PC-9 (cell line): ENCODE measurements at regions not wholly inside any gene's neighbourhood (a gene's known extent, or its start where the extent isn't known, plus 50 kb on each side); places are given as distances from the start of the nearest gene placed in this dataset.

Experiments used
- BruUV-seq: library from RNA; stranded (reverse); fragments of 400-500 nt; replicated peaks from 2 replicates; lab custom pipeline; 2021; lab: Mats Ljungman, UMichigan
- CTCF ChIA-PET: fragments of 300-600 bp; sonication (Branson Sonifier 250); formaldehyde crosslinking; loops from one replicate; lab custom pipeline; 2022; ENCODE audit warnings: antibody characterized with exemption; lab: Charles Lee
- POLR2A ChIA-PET: fragments of 300-600 bp; sonication (Branson Sonifier 250); formaldehyde crosslinking; loops from one replicate; lab custom pipeline; 2022; ENCODE audit warnings: antibody characterized with exemption; ENCODE audit not compliant: unreplicated experiment; lab: Charles Lee
- DNase-seq, 2 experiments: peaks; one replicate each; pipeline versions ENCODE4 v3.0.0 to v3.0.0-alpha.2; 2015 to 2022; ENCODE audit warnings: mixed read lengths in 1 of 2
- H2AFZ ChIP-seq: fragments of 200-600 bp; sonication (generic); 2 replicates; pipeline ENCODE4 v1.8.1; 2017; ENCODE audit warnings: antibody characterized with exemption
- H3F3A ChIP-seq: fragments of 200-600 bp; sonication (generic); 2 replicates; pipeline ENCODE4 v1.8.1; 2017; ENCODE audit warnings: antibody characterized with exemption, mild to moderate bottlenecking, low read depth; ENCODE audit not compliant: insufficient read depth
- H3K27ac ChIP-seq: fragments of 200-600 bp; sonication (generic); 2 replicates; pipeline ENCODE4 v1.6.1; 2016; ENCODE audit warnings: mixed run types
- H3K27me3 ChIP-seq: fragments of 200-600 bp; sonication (generic); 2 replicates; pipeline ENCODE4 v1.6.1; 2016; ENCODE audit warnings: low read depth, mixed run types; ENCODE audit not compliant: insufficient read depth
- H3K36me3 ChIP-seq: fragments of 200-600 bp; sonication (generic); 2 replicates; pipeline ENCODE4 v1.6.1; 2016; ENCODE audit warnings: low read depth, mixed run types
- H3K4me1 ChIP-seq: fragments of 200-600 bp; sonication (generic); replicated peaks from 2 replicates; pipeline ENCODE4 v1.6.1; 2016; ENCODE audit warnings: mixed run types; ENCODE audit not compliant: insufficient read depth
- H3K4me2 ChIP-seq: fragments of 200-600 bp; sonication (generic); 2 replicates; pipeline ENCODE4 v1.6.1; 2017; ENCODE audit warnings: mixed run types
- H3K4me3 ChIP-seq: fragments of 200-600 bp; sonication (generic); 2 replicates; pipeline ENCODE4 v1.6.1; 2016; ENCODE audit warnings: mixed run types
- H3K79me2 ChIP-seq: fragments of 200-600 bp; sonication (generic); 2 replicates; pipeline ENCODE4 v1.6.1; 2017; ENCODE audit warnings: low read depth, mixed run types
- H3K9me2 ChIP-seq: fragments of 200-600 bp; sonication (generic); 2 replicates; pipeline ENCODE4 v1.8.1; 2017; ENCODE audit warnings: mild to moderate bottlenecking; ENCODE audit not compliant: insufficient read depth
- H3K9me3 ChIP-seq: fragments of 200-600 bp; sonication (generic); 2 replicates; pipeline ENCODE4 v1.8.1; 2016; ENCODE audit warnings: low read depth; ENCODE audit not compliant: insufficient read depth
- H4K20me1 ChIP-seq: fragments of 200-600 bp; sonication (generic); 2 replicates; pipeline ENCODE4 v1.8.1; 2017; ENCODE audit not compliant: insufficient read depth
- EZH2 ChIP-seq: fragments of 200-600 bp; sonication (generic); IDR thresholded peaks from 2 replicates; pipeline ENCODE4 v1.8.0; 2017; ENCODE audit warnings: antibody characterized with exemption, low read depth
- intact Hi-C: fragments of 100-400 bp; cut with micrococcal nuclease; formaldehyde crosslinking; loops from one replicate; pipeline ENCODE4 v1.10.0; 2022; ENCODE audit not compliant: unreplicated experiment
- TF ChIP-seq, protein P1 (sequence below): fragments of 200-600 bp; sonication (generic); conservative IDR thresholded peaks from 2 replicates; pipeline ENCODE4 v1.6.1; 2017; ENCODE audit warnings: mixed run types, antibody characterized with exemption, mild to moderate bottlenecking, moderate library complexity

DNA sequence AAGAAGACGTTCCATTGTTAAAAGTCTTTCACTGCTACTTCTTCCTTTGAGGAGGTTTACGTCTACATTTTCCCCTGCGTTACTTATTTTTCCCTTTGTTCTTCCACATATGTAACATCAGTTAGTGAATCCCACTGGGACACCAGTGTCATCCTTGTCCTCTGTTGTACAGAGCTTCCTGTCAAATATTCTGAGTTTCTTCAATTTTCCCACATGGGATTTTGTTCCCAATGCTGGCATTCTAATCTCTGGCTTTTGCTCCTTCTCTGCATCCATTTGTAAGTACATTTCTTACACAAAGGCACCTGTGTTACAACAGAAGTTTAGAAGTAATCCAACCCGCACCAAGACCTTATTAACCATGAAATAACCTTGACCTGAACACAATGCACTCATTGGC is 627.4 kb upstream of the PFKP start:
- TF ChIP-seq, protein P1, sequence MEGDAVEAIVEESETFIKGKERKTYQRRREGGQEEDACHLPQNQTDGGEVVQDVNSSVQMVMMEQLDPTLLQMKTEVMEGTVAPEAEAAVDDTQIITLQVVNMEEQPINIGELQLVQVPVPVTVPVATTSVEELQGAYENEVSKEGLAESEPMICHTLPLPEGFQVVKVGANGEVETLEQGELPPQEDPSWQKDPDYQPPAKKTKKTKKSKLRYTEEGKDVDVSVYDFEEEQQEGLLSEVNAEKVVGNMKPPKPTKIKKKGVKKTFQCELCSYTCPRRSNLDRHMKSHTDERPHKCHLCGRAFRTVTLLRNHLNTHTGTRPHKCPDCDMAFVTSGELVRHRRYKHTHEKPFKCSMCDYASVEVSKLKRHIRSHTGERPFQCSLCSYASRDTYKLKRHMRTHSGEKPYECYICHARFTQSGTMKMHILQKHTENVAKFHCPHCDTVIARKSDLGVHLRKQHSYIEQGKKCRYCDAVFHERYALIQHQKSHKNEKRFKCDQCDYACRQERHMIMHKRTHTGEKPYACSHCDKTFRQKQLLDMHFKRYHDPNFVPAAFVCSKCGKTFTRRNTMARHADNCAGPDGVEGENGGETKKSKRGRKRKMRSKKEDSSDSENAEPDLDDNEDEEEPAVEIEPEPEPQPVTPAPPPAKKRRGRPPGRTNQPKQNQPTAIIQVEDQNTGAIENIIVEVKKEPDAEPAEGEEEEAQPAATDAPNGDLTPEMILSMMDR = no peak
- TF ChIP-seq EZH2 = no peak
- intact Hi-C loops = no loop called here

GRCh38 chr10:2439000-2439399 is 628.3 kb upstream of the PFKP start:
- Histone ChIP-seq H3K9me3 (no peaks in the 10 kb centered on the region), H3K36me3 (no peaks in the 10 kb centered on the region), H3K4me2 (no peak overlapping the region), H2AFZ (no peak overlapping the region), H3K79me2 (no peaks in the 10 kb centered on the region), H3F3A (no peaks in the 10 kb centered on the region), H3K27ac (no peak overlapping the region), H4K20me1 (no peaks in the 10 kb centered on the region), H3K4me1 (no peaks in the 10 kb centered on the region), H3K27me3 (peaks cover 37% of the 10 kb centered on the region; the same call in 1 of the 2 replicates), H3K9me2 (no peaks in the 10 kb centered on the region), H3K4me3 (no peak overlapping the region)
- no peak for DNase-seq
- no TSS peak for BruUV-seq
- intact Hi-C loops = no loop called here
- CTCF ChIA-PET = no interaction called here
- POLR2A ChIA-PET = no interaction called here
- no peak for TF ChIP-seq EZH2
- TF ChIP-seq, protein P1 = no peak

More for the DNA sequence above, 627.4 kb upstream of the PFKP start:
- no peaks in the 10 kb centered on the region for H3K4me1 ChIP-seq
- no peak overlapping the region for H2AFZ ChIP-seq
- no TSS peak for BruUV-seq
- no peak overlapping the region for H3K4me3 ChIP-seq
- ChIA-PET POLR2A (no interaction called here), CTCF (no interaction called here)
- H3K36me3 ChIP-seq = no peaks in the 10 kb centered on the region
- DNase-seq = no peak
- H3K9me2 ChIP-seq = no peaks in the 10 kb centered on the region
- H3K9me3 ChIP-seq = no peaks in the 10 kb centered on the region
- H3K4me2 ChIP-seq = no peak overlapping the region
- H3F3A ChIP-seq = no peaks in the 10 kb centered on the region
- no peak overlapping the region for H3K27ac ChIP-seq
- H3K27me3 ChIP-seq = peaks cover 34% of the 10 kb centered on the region; the same call in 1 of the 2 replicates
- H3K79me2 ChIP-seq = no peaks in the 10 kb centered on the region
- H4K20me1 ChIP-seq = no peaks in the 10 kb centered on the region

DNA sequence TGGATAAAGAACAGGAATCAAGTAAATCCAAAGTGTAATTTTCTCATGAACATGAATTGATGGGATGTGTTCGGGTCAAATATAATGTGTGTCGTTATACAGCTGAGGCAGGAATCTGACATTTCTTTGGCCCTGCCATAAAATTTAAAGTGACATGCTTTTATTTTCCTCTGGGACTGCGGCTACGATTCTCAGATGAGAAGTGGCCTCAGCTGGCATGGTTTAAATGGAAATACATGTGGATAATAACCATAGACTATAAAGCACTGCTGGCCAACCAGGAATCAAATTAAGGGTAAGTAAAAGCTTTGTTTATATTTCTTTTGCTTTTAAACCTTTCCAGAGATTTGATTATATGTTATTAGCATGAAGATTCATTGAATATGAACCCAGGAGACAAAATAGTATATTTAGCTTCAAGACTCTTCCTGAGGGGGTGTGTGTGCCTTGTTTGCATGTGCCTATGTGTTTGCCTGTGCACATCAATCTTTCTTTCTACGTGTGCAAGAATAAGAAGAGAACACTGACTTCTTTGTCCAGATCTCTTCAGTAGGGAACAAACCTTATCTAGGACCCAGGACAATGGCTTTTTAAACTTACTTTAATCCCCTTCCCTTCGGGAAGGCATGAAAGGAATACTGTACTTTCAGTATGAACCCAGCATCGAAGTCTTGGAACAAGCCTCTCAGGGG is 629.0 kb upstream of the PFKP start:
- ChIA-PET POLR2A (no interaction called here), CTCF (no interaction called here)
- Histone ChIP-seq H3K79me2 (no peaks in the 10 kb centered on the region), H4K20me1 (no peaks in the 10 kb centered on the region), H3K4me3 (no peak overlapping the region), H3K4me1 (no peaks in the 10 kb centered on the region), H3K4me2 (no peak overlapping the region), H3F3A (no peaks in the 10 kb centered on the region), H2AFZ (no peak overlapping the region), H3K9me2 (no peaks in the 10 kb centered on the region), H3K36me3 (no peaks in the 10 kb centered on the region), H3K27me3 (peaks cover 35% of the 10 kb centered on the region; the same call in 1 of the 2 replicates), H3K27ac (no peak overlapping the region), H3K9me3 (no peaks in the 10 kb centered on the region)
- intact Hi-C loops = no loop called here
- DNase-seq = no peak
- no peak for TF ChIP-seq EZH2
- TF ChIP-seq, protein P1 = no peak
- BruUV-seq = no TSS peak
